ENCODE measurements at regions not wholly inside any gene's neighbourhood (a gene's known extent, or its start where the extent isn't known, plus 50 kb on each side); places are given as distances from the start of the nearest gene placed in this dataset.
A peak's percentile ranks its signal among the peaks of the same experiment; 100 is the strongest.

DNA sequence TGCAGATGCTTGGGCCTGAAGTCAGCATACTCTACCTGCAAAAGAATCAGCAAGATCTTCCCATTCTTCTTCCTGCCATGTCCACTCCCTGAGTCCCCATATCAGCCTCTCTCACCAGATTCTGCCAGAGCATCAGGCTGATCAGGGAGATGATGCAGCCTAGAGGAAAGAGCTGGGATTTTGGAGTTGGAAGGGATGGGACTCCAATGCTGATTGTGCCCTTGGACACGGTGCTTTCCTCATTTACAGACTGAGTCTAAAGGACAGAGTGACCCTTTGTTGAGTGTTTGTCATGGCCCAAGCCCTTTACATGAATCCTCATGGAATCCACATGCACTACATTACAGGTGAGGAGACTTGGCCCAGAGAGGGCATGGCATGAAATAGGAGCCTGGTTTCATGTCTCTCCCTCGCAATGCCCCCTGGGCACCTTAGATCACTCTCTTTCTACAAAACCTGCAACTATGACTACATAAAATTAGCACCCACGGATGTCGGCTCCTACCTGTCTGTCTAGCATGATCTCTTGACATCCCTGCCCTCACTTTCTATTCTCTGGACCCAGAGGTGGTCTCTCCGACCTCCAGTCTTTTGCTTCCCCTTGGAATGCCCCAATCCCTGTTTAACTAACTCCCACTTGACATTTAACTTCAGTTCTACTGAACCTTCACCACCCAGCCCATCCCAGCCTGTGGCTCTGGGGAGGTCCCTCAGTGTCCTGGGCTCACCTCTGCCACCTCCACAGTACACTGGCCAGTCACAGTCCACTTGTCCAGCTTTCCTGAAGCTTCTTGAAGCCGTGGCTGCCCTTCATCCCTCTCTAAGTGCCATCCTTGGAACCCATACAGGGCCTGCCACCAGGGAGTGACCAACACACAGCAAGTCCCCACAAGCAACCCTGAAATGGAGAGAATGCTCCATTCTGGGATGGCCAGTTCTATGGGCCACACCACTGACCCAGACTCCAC lies 173.5 kb downstream of the ABHD5 start:
- H3K4me3 ChIP-seq (ENCODE audit: low read depth, low read length): no peak overlapping the region
- DNase-seq (ENCODE audit: low read depth): no peak

DNA sequence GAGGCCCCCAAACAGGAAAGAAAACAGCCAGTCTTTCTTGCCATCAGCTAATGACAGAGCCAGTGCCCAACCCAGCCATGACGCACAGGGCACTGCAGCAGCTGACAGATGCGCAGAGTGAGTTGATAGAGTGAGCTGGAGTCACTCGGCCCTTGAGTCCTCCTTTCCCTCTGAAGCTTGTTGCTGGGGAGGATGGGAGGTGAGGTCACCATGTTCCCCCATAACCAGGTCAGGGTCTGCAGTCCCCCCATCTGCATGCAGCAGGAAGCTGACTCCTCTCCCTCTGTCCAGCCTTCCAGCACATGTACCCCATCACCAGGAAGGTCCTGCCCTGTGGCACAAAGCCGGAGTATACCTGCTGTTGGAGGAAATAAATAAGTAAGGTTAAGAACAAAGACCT lies 174.6 kb downstream of the ABHD5 start:
- no peak for DNase-seq (ENCODE audit: low read depth)
- H3K4me3 ChIP-seq (ENCODE audit: low read depth, low read length): no peak overlapping the region

GRCh38 chr3:43865887-43866528 lies 175.3 kb downstream of the ABHD5 start:
- no peak for DNase-seq (ENCODE audit: low read depth)
- no peak overlapping the region for H3K4me3 ChIP-seq (ENCODE audit: low read depth, low read length)

- H3K4me3 ChIP-seq (ENCODE audit: low read depth, low read length): no peak overlapping the region
- peak; percentile 95 for DNase-seq (ENCODE audit: low read depth)
Observed at GRCh38 chr3:43866529-43867353, 176.0 kb downstream of the ABHD5 start.

GRCh38 chr3:43867436-43868072 lies 176.8 kb downstream of the ABHD5 start:
- no peak overlapping the region for H3K4me3 ChIP-seq (ENCODE audit: low read depth, low read length)
- DNase-seq (ENCODE audit: low read depth): peak; percentile 85

GRCh38 chr3:43869491-43869890 lies 178.8 kb downstream of the ABHD5 start:
- no peak for DNase-seq (ENCODE audit: low read depth)
- no peak overlapping the region for H3K4me3 ChIP-seq (ENCODE audit: low read depth, low read length)

GRCh38 chr3:43870120-43870519 lies 179.4 kb downstream of the ABHD5 start:
- DNase-seq (ENCODE audit: low read depth): no peak
- H3K4me3 ChIP-seq (ENCODE audit: low read depth, low read length): no peak overlapping the region

DNA sequence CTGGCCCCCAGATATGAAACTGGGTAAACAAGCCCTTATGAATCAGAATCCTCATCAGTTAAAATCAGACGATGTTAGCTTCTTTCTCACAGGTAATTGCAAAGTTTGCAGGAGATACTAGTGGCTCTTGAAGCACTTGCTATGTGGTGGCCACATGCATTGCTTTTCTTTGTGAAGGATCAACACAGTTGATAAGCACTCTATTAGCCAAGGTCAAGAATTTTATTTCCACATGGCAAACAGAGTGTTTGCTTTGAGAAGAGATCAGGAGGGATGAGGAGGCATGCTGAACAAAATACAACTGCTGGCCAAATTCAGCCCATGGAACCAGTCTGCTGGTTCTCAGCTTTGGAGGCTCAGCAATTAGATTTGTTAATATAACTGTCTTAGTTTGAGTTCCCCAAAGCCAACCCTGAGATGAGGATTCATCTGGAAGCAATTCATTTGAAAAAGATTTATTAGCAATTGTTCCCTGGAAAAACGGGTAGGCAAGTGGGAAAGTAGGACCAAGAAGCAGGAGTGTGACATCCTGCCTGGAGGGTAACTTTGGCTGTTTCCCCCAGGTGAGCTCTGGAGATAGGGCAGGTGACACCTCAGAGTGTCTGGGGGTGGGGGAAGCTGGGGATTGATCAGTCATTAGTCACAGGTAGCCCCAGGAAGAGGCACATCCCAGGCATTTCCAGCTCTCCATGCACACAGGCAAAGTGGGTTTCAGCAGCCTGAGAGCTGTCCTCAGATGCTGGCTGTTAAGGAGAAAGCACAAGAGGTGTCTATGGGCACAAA lies 180.3 kb downstream of the ABHD5 start:
- no peak for DNase-seq (ENCODE audit: low read depth)
- no peak overlapping the region for H3K4me3 ChIP-seq (ENCODE audit: low read depth, low read length)

- no peak overlapping the region for H3K4me3 ChIP-seq (ENCODE audit: low read depth, low read length)
- no peak for DNase-seq (ENCODE audit: low read depth)
Observed at GRCh38 chr3:43871627-43872245, 181.0 kb downstream of the ABHD5 start.

DNA sequence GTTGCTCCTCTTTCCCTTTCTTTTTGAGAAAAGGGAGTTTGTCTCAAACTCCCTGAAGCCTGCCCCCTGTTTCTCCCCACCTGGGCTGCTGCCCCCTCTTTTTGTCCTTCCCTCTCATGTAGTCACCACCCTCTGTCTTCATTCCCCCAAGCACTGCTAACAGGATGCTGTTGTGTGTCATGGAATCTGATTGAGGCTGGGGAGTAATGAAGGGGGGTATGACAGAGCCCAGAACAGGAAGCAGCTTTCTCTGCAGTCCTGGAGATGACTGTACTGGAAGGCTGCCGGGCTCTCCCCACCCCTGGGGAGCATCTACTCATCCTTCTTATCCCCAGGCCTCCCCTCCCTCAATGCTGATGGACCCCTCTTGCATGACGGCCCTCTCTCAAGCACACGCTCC lies 181.6 kb downstream of the ABHD5 start:
- H3K4me3 ChIP-seq (ENCODE audit: low read depth, low read length): no peak overlapping the region
- DNase-seq (ENCODE audit: low read depth): peak; percentile 85

GRCh38 chr3:43872901-43873300 lies 182.2 kb downstream of the ABHD5 start:
- DNase-seq (ENCODE audit: low read depth): no peak
- no peak overlapping the region for H3K4me3 ChIP-seq (ENCODE audit: low read depth, low read length)

GRCh38 chr3:43873723-43874122 lies 183.0 kb downstream of the ABHD5 start:
- no peak for DNase-seq (ENCODE audit: low read depth)
- H3K4me3 ChIP-seq (ENCODE audit: low read depth, low read length): no peak overlapping the region

GRCh38 chr3:43874290-43874689 lies 183.6 kb downstream of the ABHD5 start:
- DNase-seq (ENCODE audit: low read depth): no peak
- no peak overlapping the region for H3K4me3 ChIP-seq (ENCODE audit: low read depth, low read length)

GRCh38 chr3:43874731-43875130 lies 184.0 kb downstream of the ABHD5 start:
- DNase-seq (ENCODE audit: low read depth): no peak
- H3K4me3 ChIP-seq (ENCODE audit: low read depth, low read length): no peak overlapping the region

- DNase-seq (ENCODE audit: low read depth): no peak
- no peak overlapping the region for H3K4me3 ChIP-seq (ENCODE audit: low read depth, low read length)
Observed at GRCh38 chr3:43876648-43877047, 185.9 kb downstream of the ABHD5 start.

DNA sequence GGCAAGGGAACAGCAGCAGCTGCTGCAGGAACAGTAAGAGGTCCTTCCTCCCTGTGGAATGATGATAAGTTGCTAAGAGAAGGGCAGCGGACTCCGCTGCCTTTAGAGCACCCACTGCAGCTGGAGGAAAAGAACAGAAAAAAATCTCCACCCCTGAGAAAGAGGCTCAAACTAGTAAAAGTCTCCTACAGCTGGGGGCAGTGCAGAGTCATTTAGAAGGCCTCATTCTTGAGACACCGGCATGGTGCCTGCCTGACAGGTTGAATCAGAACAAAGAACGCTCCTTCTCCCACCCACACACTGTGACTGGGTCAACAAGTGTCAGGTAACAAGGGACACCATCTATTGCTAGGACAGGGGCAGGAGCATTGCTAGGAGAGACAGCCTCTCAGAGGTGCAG lies 188.4 kb downstream of the ABHD5 start:
- H3K4me3 ChIP-seq (ENCODE audit: low read depth, low read length): no peak overlapping the region
- no peak for DNase-seq (ENCODE audit: low read depth)

- no peak overlapping the region for H3K4me3 ChIP-seq (ENCODE audit: low read depth, low read length)
Observed at GRCh38 chr3:43882976-43883680, 192.4 kb downstream of the ABHD5 start.

More at GRCh38 chr3:43882976-43883680, 192.4 kb downstream of the ABHD5 start:
- DNase-seq (ENCODE audit: low read depth): no peak

Measured in skeletal muscle cell (primary cell).